GM21360 (cell line): ENCODE measurements at regions not wholly inside any gene's neighbourhood (a gene's known extent, or its start where the extent isn't known, plus 50 kb on each side); places are given as distances from the start of the nearest gene placed in this dataset.

ENCODE experiments used
- ATAC-seq: cut with Tn5 transposase; IDR thresholded peaks from one replicate; pipeline ENCODE4 v1.9.1; 2021; ENCODE audit warnings: mild to moderate bottlenecking, moderate library complexity; ENCODE audit not compliant: unreplicated experiment

- ATAC-seq, result no peak
Measured at GRCh38 chr3:159210336-159210735, 408.5 kb downstream of the MFSD1 start.

GRCh38 chr3:159216311-159216710 is 414.5 kb downstream of the MFSD1 start:
- ATAC-seq, result no peak

GRCh38 chr3:159219231-159219630 is 417.4 kb downstream of the MFSD1 start:
- ATAC-seq, result no peak

- no peak for ATAC-seq
Measured at GRCh38 chr3:159221335-159221734, 419.5 kb downstream of the MFSD1 start.

- no peak for ATAC-seq
Measured at GRCh38 chr3:159229116-159229680, 427.3 kb downstream of the MFSD1 start.

GRCh38 chr3:159232966-159233365 is 431.1 kb downstream of the MFSD1 start:
- ATAC-seq, result no peak

- ATAC-seq, result no peak
Measured at GRCh38 chr3:159233734-159234133, 431.9 kb downstream of the MFSD1 start.

- no peak for ATAC-seq
Measured at GRCh38 chr3:159234306-159234705, 432.5 kb downstream of the MFSD1 start.

GRCh38 chr3:159236321-159236720 is 434.5 kb downstream of the MFSD1 start:
- ATAC-seq, result no peak

GRCh38 chr3:159237226-159237625 is 435.4 kb downstream of the MFSD1 start:
- ATAC-seq, result no peak

- ATAC-seq, result no peak
Measured at GRCh38 chr3:159238646-159239045, 436.8 kb downstream of the MFSD1 start.

- ATAC-seq, result no peak
Measured at GRCh38 chr3:159239059-159239458, 437.2 kb downstream of the MFSD1 start.

- no peak for ATAC-seq
Measured at GRCh38 chr3:159244933-159245332, 443.1 kb downstream of the MFSD1 start.

- ATAC-seq, result no peak
Measured at GRCh38 chr3:159245871-159246270, 444.0 kb downstream of the MFSD1 start.

- ATAC-seq, result no peak
Measured at GRCh38 chr3:159246385-159246784, 444.5 kb downstream of the MFSD1 start.

GRCh38 chr3:159249472-159250174 is 447.8 kb downstream of the MFSD1 start:
- no peak for ATAC-seq

- ATAC-seq, result no peak
Measured at GRCh38 chr3:159250961-159251360, 449.1 kb downstream of the MFSD1 start.

- ATAC-seq, result no peak
Measured at GRCh38 chr3:159252274-159252673, 450.4 kb downstream of the MFSD1 start.

- no peak for ATAC-seq
Measured at GRCh38 chr3:159252772-159253384, 451.0 kb downstream of the MFSD1 start.

- no peak for ATAC-seq
Measured at GRCh38 chr3:159253860-159254259, 452.0 kb downstream of the MFSD1 start.

- ATAC-seq, result no peak
Measured at GRCh38 chr3:159257954-159258353, 456.1 kb downstream of the MFSD1 start.

GRCh38 chr3:159258934-159259333 is 457.1 kb downstream of the MFSD1 start:
- no peak for ATAC-seq
